Right hindlimb (tissue), 1 donor: ENCODE measurements at regions not wholly inside any gene's neighbourhood (a gene's known extent, or its start where the extent isn't known, plus 50 kb on each side); places are given as distances from the start of the nearest gene placed in this dataset.

ENCODE experiments used
- DNase-seq: peaks from one replicate; pipeline ENCODE4 v3.0.0-alpha.2; 2018

DNA sequence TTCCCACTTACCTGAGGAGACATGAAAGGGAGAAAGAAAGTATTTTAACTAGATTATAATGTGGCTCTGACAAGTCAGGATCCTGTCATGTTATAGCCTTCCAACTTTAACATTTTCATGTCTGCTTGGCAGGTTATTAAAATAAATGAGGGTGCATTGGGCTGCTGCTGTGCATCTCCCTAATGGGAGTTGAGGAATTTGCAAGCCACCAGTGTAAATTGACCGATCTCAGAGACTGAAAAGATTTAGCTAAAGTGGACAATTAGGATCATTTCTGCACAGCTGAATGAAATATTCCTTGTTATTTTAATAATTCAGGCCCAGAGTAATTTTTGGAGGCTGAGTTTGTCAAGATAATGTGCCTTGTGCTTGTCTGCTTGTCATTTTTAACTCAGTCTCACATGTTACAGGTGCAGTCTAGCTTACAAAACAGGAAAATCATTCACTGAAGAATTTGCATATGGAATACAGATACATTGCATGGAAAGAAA is 366.3 kb upstream of the ADAMTS16 start:
- DNase-seq: no peak

DNA sequence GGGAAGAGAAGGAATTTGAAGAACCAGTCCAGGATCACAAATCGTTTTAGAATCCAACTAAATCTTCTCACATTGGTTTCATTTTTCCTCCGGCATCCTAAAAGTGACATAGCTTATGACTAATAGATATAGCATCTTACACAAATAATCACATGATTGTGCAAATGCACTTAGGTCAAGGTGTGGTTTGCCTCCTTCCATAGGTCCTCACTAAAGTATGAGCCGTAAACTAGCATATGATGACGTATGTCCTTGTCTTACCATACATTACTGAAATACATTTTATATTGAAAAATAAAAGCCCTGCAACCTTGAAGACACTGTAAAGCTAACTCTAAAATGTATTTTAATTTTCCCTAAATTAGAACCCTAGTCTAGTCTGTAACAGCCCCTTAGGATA is 362.7 kb upstream of the ADAMTS16 start:
- DNase-seq: no peak

DNA sequence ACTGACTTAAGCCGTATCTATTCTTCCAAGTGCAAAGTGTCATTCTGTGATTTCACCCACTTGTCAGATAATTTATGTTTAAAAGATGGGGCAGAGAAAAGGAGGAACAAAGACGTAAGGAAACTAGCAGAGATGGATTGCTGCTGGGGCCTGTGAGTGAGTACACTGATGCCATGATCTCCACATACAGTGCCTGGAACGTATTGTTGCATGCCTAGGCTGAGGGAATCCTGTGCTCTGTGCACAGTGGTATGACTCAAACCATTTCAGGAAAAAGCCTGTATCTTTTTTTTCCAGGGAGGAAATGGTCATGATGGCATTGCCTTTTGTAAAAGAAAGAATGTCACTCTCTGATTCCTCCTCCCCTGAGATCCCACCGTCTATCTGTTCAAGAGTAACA is 359.5 kb upstream of the ADAMTS16 start:
- no peak for DNase-seq

DNA sequence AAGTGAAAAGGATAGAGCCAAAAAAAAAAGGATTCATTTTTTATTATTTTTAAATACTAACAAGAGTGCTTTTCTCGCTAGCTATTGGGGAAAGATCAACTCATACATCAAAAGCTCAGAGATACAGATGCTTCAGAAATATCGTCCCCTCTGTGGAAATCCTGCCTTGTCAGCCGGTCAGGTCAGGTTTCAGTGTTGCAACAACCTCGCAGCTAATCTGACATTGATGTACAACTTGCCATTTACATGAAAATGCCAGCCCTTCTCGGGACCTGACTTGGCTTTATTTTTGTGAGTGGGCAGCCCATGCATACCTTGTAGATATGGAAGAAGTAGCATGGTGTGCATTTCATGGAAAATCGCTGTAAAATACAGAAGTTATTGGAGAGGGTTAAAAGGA is 358.8 kb upstream of the ADAMTS16 start:
- no peak for DNase-seq

DNA sequence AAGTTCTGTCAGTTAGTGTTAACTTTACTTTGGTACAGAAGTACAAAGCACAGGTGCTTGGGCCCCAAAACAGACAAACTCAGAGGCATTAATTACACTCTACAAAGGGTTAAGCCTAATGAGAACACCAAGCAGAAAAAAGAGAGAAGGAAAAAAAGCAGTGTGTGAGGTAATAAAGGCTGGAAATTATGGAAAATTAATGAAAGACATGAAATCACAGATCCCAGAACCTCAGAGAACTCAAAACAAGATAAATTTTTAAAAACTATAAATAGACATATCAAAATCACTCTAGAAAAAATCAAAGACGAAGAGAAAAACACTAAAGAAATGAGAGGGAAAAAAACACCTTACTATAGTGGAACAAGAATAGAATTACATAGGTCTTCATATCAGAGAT is 354.2 kb upstream of the ADAMTS16 start:
- DNase-seq: no peak

DNA sequence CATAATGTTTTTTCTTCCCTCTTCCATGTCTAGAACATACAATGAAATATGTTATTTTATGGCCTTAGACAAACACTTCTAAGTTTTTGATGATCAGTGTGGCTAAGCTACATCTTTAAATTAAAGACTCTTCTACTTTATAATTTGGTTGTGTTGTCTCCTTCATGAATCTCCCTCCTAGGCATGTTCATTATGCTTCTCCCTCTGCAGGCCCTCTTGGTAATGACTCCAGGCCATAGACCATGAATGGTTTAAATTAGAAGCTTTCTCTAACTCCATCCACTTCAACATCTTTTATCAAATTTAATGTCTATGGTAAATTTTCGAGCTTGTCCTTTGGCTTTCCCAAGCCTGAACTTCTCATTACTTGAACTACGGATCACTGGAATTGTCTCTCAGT is 342.7 kb upstream of the ADAMTS16 start:
- no peak for DNase-seq

DNA sequence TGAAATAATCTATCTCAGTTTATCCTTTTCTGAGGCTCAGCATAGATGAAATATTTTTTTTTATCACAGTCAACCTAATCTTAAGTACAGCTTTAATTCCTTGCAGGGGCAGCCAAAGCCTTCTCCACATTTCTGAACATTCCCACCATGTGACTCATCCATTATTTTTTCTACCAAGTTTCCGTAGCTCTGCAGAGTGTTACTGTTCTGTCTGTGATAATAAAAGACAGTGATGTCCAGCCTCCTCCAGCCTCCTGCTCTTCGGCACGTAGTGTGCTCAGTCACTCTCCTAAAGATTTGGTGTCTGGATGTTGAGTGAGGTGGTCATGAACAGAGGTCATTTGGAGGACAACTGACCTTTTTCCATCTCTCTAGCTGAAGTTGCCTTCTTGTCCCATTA is 338.1 kb upstream of the ADAMTS16 start:
- DNase-seq: no peak

DNA sequence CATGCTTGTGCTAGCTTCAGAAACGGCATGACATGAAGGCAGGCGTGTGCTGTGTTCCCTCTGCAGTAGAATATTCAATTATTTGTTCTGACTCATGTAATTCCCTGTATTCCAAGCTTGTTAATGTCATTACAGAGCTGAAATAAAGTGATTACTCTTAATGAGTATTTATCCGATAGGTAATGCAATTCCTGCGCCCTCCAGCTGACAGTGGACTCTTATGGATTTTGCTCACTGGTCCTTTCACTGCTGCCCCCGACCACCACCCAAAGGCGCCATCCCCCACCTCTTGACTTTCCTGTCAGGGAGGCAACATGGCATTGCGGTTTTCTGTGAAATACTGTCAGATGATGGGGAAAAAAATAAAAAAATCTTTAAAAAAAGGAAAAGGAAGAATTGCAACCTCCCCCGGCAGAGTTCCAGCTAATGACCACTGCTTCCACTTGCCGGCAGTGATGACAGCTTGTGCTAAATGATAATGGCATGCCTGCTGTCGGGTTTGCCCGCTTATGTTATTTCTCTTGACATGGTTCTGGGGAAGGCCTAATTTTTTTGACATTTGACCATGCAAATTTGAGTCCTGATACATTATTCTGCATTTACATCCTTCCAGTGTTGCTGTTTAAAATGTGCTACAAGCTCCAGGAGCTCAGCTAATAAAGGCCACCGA is 335.3 kb upstream of the ADAMTS16 start:
- no peak for DNase-seq

DNA sequence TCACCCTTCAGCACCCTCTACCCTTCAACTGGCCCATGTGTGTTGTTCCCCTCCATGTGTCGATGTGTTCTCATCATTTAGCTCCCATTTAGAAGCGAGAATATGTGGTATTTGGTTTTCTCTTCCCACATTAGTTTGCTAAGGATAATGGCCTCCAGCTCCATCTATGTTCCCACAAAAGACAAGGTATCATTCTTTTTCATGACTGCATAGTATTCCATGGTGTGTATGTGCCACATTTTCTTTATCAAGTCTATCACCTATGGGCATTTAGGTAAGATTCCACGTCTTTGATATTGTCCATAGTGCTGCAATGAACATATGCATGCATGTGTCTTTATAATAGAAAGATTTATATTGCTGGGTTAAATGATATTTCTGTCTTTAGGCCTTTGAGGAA is 325.1 kb upstream of the ADAMTS16 start:
- no peak for DNase-seq

DNA sequence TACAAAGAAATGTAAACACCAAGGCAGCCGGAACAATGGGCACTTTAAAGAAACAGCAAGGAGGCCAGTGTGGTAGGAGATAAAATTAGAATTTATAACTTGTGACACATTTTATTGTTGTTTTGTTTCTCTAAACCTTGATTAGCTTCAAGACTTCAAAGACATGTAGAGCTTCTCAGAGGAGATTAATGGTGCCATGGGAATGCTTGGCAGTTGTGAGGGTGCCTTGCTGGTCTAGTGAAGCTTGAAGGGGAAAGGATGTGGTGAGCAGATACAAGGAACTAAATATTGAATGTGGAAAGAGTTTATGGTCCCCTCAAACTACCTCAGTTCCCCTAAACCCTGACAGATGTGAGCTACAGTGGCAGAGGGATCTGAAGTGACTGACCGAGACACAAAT is 322.4 kb upstream of the ADAMTS16 start:
- DNase-seq: no peak

DNA sequence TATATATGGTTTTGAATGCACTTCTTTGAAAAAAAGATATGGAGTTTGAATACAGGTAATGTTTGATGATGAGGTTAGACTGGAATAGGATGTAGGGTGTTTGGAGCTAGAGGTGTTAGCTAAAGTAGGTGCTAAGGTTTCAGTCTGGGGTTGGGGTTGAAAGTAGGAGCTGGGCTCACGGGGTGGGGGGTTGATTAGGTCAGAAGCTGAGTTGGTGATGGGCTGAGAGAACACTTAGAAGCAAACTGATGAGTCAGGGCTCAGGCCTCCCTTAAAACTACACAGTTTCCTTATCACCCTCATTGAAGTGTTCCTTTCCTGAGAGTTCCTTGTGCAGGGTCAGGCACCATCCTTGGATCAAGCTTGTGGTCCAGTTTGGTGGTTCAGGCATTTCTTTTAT is 308.8 kb upstream of the ADAMTS16 start:
- no peak for DNase-seq

DNA sequence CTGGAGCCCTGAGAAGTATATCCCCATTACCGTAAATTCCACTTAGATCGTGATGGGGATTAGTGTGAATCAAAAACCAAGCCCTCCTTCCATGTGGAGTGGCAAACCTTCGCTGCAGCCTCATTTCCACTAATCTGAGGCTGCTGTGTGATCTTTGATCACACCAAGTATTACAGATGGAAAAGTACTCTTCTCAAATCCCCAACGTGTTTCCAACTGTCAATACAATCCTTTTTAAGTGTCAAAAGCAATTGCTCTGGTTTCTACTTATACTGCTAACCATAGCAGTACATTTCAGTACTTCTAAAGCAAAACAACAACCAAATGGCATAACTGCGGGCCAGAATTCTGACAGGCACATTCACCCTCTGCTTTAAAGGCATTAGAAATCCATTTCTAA is 307.7 kb upstream of the ADAMTS16 start:
- no peak for DNase-seq

DNA sequence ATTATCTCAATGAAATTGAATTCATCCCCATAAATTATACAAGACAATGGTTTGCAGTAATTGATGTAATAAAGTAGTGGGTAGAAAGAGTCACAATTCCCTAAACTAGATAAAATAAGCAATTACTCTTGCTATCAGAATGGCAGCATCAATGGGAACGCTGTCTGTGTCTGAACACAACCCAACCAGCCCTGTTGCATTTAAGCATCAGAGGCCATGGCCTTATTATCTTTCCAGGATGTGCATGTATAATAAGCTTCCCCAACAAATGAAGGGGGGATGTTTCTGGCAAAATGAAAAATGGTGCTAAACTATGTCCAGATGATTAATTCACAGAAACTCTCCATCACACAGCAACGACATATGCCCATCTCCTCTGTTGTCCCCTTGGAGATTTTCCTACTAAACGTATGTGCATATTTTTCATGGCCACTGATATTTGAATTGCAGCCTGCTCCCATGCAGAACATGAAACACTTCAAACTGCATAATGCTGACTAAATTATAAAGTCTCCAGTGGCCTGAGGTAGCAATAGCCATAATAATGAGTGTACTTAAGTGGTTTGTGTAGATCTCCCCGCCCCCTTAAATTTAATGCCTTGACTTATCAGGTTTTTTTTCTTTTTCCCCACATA is 306.9 kb upstream of the ADAMTS16 start:
- no peak for DNase-seq

DNA sequence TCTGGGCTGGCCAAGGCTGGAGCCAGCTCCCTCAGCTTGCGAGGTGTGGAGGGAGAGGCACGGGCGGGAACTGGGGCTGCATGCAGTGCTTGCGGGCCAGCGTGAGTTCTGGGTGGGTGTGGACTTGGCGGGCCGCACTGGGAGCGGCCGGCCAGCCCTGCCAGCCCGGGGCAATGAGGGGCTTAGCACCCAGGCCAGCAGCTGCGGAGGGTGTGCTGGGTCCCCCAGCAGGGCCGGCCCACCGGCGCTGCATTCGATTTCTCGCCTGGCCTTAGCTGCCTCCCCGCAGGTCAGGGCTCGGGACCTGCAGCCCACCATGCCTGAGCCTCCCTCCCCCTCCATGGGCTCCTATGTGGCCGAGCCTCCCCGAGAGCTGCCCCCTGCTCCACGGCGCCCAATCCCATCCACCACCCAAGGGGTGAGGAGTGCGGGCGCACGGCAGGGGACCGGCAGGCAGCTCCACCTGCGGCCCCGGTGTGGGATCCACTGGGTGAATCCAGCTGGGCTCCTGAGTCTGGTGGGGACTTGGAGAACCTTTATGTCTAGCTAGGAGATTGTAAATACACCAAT is 302.6 kb upstream of the ADAMTS16 start:
- no peak for DNase-seq

DNA sequence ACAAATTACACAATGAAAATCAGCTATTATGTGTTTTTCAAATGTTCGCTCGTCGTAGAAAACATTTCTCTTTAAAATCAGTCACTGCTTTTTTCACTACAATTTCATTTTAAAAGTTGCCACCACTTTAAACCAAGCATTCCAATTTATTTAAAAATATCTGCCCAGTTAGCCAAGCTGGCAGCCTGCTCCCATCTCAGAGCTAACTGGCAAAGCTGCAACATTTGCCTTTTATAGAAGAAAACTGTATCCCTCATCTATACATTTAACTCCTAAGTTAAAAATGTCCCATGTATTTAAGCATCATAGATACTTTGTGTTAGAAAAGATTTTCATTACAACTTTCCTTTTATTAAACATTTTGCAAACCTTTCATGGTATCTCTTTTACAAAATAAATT is 294.9 kb upstream of the ADAMTS16 start:
- no peak for DNase-seq

DNA sequence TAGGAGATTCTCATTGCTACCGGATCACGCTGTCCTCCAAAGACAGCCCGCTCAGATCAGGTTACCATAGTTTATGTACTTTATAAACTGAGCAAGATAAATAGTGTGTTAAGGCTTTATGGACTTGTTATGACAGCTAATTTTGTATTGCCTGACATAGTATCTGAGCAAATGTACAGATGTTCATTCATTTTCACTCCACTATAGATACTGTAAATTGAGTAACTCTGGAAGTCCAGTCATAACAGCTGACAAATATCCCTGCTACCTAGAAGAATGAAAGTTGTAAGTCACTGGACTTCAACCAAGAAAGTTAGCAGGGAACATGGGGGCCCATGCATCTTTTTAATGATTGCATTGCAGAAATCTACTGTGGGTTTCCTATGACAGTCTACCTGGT is 292.4 kb upstream of the ADAMTS16 start:
- no peak for DNase-seq

DNA sequence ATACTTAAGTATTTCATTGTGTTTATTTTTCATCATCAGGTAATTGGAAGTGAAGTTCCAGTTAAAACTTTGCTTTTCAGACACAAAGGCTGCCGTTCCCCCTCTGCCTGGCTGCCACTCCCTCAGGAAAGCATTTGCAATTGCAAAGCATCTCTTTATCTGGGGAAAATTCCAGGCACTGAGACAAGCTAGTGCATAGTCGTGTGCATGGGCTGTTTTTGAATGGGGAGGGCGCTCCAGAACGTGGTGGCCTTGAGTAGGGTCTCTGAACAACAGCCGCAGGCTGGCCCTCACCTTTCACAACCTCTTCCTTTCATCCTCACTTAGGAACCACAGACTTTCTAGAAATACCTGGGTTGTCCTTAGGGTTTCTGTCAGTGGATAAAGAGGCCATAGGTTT is 285.1 kb upstream of the ADAMTS16 start:
- DNase-seq: no peak

DNA sequence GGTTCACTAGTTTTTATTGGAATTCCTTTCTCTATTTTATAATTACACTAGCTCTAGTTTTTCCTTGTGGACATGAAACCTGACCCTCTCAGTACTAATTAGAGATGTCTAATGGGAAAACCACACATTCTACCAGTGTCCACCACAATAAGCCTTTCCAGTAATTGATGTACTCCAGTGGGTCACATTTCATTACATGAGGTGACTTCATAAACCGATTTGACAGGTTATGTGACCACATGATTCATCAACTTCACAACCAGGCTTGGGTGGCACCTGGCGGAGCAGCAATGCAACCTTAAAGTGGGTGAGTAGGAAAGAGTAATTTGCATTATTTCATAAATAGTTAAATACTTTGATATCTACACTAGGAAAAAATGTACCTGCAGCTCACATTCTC is 284.2 kb upstream of the ADAMTS16 start:
- DNase-seq: no peak

DNA sequence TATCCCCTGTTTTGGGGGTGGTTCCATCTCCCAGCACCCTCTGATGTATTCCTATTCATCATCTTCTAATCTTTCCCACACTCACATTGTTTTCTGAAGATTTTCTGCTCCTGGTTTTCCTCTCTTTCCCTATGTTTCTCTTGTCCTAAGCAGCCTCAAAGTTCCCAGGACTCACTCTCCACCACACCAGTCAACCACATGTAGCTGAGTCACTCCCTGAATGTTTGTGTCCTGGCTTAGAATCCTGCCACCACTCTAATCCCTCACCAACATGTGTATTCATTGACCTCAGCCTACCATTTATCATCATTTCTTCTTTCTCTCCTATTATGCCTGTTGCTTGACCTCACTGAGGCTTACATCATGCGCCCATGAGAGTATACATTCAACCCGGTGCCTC is 282.4 kb upstream of the ADAMTS16 start:
- DNase-seq: no peak

DNA sequence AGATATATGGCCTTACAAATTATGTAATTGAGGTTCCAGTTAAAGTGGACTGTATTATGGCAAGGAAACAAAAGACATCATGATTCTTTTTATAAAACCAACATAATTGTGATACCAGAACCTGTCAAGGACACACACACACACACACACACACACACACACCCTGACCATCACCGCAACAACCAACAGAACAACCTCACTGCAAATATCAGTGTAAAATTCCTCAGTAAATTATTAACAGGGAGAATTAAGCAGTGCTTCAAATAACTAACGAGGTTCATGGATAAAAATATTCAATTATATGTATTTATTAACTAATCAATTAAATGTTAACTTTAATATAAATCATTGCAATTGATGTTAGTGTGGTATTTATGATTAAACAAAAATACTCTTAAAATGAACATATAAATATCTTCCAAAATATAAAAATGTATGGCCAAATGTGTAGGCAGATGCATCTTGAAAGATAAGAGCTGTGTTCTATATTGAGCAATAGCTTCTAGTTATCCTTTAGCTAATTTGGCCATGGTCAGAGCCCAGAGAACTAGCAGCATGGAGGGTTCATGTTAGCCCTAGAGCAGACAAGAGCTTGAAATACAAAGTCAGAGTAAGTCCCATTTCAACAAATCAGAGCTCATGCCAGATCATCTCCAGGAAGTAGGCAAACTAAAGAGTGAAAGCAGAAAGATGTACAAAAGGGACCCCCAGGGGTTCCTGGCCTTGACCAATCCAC is 280.5 kb upstream of the ADAMTS16 start:
- no peak for DNase-seq

DNA sequence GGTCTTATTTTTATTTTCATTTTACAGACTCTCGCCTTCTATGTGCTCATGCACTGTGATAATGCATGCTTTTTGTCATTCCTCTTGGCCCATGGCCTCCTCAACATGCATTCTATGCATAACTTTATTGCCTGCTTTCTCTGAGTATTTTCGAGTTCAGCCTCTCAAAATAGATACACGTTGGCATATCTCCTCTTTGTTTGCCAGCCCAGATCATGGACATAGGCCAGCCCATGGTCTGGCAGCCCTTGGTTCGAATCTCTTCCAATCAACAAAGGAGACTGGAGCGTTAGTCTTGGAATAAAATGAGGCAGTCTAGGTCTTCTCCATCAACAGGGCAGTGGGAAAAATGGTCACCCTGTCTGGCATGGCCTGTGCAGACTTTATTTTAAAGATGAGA is 279.5 kb upstream of the ADAMTS16 start:
- DNase-seq: no peak

DNA sequence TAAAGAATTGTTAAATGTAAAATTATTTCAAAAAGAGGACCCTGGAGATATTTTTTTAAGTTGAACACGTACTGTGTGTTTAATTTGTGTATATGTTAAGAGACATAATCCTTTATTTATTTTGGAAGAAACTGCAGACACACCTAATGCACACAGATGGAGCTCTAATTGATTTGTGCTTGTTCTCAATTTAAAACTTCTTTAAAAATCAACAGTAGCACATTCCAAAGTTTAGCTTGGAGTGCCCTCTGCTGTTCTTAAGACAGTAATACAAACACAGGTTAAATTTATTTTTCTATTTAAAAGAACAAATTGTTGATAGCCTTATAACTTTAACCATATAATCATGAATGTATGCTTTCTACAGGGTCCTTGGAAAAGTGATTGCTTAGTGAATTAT is 277.6 kb upstream of the ADAMTS16 start:
- no peak for DNase-seq

DNA sequence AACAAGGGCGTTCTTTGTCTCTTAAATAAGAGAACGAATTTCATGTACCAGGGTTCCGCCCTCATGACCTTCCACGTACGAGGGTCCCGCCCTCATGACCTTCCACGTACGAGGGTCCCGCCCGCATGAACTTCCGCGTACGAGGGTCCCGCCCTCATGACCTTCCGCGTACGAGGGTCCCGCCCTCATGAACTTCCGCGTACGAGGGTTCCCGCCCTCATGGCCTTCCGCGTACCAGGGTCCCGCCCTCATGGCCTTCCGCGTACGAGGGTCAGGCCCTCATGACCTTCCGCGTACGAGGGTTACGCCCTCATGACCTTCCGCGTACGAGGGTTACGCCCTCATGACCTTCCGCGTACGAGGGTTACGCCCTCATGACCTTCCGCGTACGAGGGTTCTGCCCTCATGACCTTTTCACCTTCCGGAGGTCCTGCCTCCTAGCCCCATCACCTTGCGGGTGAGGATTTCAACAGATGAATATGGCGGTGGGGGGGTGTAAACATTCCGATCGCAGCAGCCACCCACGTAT is 273.9 kb upstream of the ADAMTS16 start:
- DNase-seq: no peak

DNA sequence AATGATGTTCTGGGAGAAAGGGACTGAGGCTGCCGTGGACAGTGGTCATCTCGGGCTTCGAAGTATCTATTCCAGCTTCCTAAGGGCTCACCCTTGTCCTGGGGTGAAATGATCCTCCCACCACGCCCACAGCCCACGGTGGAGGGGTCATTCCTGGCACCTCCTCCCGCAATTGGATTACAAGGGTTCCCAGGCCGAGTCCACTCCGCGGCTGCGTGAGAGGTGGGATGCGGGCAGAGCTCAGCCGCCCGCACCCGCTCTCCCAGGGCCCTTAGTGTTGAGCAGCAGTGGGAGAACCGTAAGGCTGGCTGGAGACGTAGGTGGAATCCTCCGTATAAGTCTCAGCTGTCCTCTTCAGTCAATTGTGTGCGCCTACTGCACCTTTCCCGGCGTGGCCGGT is 273.3 kb upstream of the ADAMTS16 start:
- no peak for DNase-seq
